ENCODE measurements at regions not wholly inside any gene's neighbourhood (a gene's known extent, or its start where the extent isn't known, plus 50 kb on each side); places are given as distances from the start of the nearest gene placed in this dataset.
"Not testable (repeated sequence)": the region's sequence is repeated elsewhere in the genome, so short reads cannot be mapped to it uniquely, and the experiment has no call there.

- H3K9me3 ChIP-seq; DNase-seq; H3K27ac ChIP-seq; H3K4me3 ChIP-seq; H3K36me3 ChIP-seq; H3K4me1 ChIP-seq; intact Hi-C loops (cut with DNase I); H3K27me3 ChIP-seq: not testable (repeated sequence)
- 78 to 85% methylated on average over 3 to 4 of the region's 4 CpGs for WGBS, 2 donors
Measured at GRCh38 chr4:9009792-9010191, 138.2 kb upstream of the HMX1 start.

- 78 to 100% methylated on average over 1 of the region's 4 CpGs for WGBS, 2 donors
- H3K36me3 ChIP-seq; H3K9me3 ChIP-seq; H3K4me3 ChIP-seq; H3K4me1 ChIP-seq; DNase-seq; H3K27me3 ChIP-seq; intact Hi-C loops (cut with DNase I); H3K27ac ChIP-seq: not testable (repeated sequence)
Measured at GRCh38 chr4:9008407-9008806, 136.8 kb upstream of the HMX1 start.

- H3K4me1 ChIP-seq; H3K9me3 ChIP-seq; H3K36me3 ChIP-seq; intact Hi-C loops (cut with DNase I); H3K27ac ChIP-seq; DNase-seq: not testable (repeated sequence)
- Histone ChIP-seq H3K4me3 (peak overlapping the region in 3 of 4 donors; percentile 31 to 63 (median 34)), H3K27me3 (peaks cover 0 to 38% (median 0%) of the 10 kb centered on the region in 4 donors)
- 29% methylated on average over 5 of the region's 28 CpGs; no CpG with 5 or more reads in 1 of the 2 donors for WGBS, 2 donors
Measured at GRCh38 chr4:9001153-9001552, 129.5 kb upstream of the HMX1 start.

GRCh38 chr4:9000505-9001001, 128.9 kb upstream of the HMX1 start:
- DNase-seq; H3K27ac ChIP-seq; H3K36me3 ChIP-seq; intact Hi-C loops (cut with DNase I); H3K9me3 ChIP-seq; H3K4me1 ChIP-seq: not testable (repeated sequence)
- Histone ChIP-seq H3K4me3 (peak overlapping the region in 3 of 4 donors; percentile 31 to 63 (median 34)), H3K27me3 (peaks cover 0 to 38% (median 0%) of the 10 kb centered on the region in 4 donors)
- TF ChIP-seq CTCF (IDR thresholded peaks at IDR 0.05), result peak; percentile 65 to 92 (median 85)
- 0% methylated on average over 5 of the region's 52 CpGs; no CpG with 5 or more reads in 1 of the 2 donors for WGBS, 2 donors

- H3K27me3 ChIP-seq; H3K4me3 ChIP-seq; H3K36me3 ChIP-seq; H3K4me1 ChIP-seq; H3K9me3 ChIP-seq; H3K27ac ChIP-seq; DNase-seq; intact Hi-C loops (cut with DNase I): not testable (repeated sequence)
- WGBS, 2 donors, result 29 to 100% methylated on average over 1 of the region's 15 CpGs
Measured at GRCh38 chr4:8992981-8993380, 121.3 kb upstream of the HMX1 start.

GRCh38 chr4:8991449-8991848, 119.8 kb upstream of the HMX1 start:
- H3K27ac ChIP-seq; H3K4me3 ChIP-seq; H3K27me3 ChIP-seq; H3K9me3 ChIP-seq; H3K36me3 ChIP-seq; H3K4me1 ChIP-seq; DNase-seq; intact Hi-C loops (cut with DNase I): not testable (repeated sequence)

- H3K36me3 ChIP-seq; H3K27me3 ChIP-seq; H3K27ac ChIP-seq; intact Hi-C loops (cut with DNase I); DNase-seq; H3K9me3 ChIP-seq; H3K4me1 ChIP-seq; H3K4me3 ChIP-seq: not testable (repeated sequence)
- 93% methylated on average over 2 of the region's 18 CpGs; no CpG with 5 or more reads in 1 of the 2 donors for WGBS, 2 donors
Measured at GRCh38 chr4:8990341-8990740, 118.7 kb upstream of the HMX1 start.

- 93 to 98% methylated on average over 9 to 15 of the region's 15 CpGs for WGBS, 2 donors
- DNase-seq; H3K27me3 ChIP-seq; H3K9me3 ChIP-seq; intact Hi-C loops (cut with DNase I); H3K36me3 ChIP-seq; H3K4me1 ChIP-seq; H3K27ac ChIP-seq; H3K4me3 ChIP-seq: not testable (repeated sequence)
Measured at GRCh38 chr4:8985786-8986185, 114.1 kb upstream of the HMX1 start.

- H3K4me3 ChIP-seq; H3K27ac ChIP-seq; H3K4me1 ChIP-seq; H3K27me3 ChIP-seq; H3K36me3 ChIP-seq; intact Hi-C loops (cut with DNase I); DNase-seq; H3K9me3 ChIP-seq: not testable (repeated sequence)
- 56% methylated on average over 3 of the region's 11 CpGs; no CpG with 5 or more reads in 1 of the 2 donors for WGBS, 2 donors
Measured at GRCh38 chr4:8984641-8985040, 113.0 kb upstream of the HMX1 start.

GRCh38 chr4:8983921-8984320, 112.3 kb upstream of the HMX1 start:
- H3K27ac ChIP-seq; H3K36me3 ChIP-seq; DNase-seq; H3K9me3 ChIP-seq; intact Hi-C loops (cut with DNase I); H3K27me3 ChIP-seq; H3K4me3 ChIP-seq; H3K4me1 ChIP-seq: not testable (repeated sequence)
- 85 to 90% methylated on average over 2 to 6 of the region's 12 CpGs for WGBS, 2 donors

- DNase-seq; H3K4me1 ChIP-seq; H3K27me3 ChIP-seq; H3K4me3 ChIP-seq; H3K36me3 ChIP-seq; H3K27ac ChIP-seq; H3K9me3 ChIP-seq; intact Hi-C loops (cut with DNase I): not testable (repeated sequence)
- WGBS, 2 donors, result 60 to 96% methylated on average over 5 to 23 of the region's 24 CpGs
Measured at GRCh38 chr4:8976466-8977128, 105.0 kb upstream of the HMX1 start.

GRCh38 chr4:8972635-8973034, 101.0 kb upstream of the HMX1 start:
- intact Hi-C loops (cut with DNase I); H3K36me3 ChIP-seq; H3K27me3 ChIP-seq; H3K4me3 ChIP-seq; H3K4me1 ChIP-seq; H3K9me3 ChIP-seq; H3K27ac ChIP-seq; DNase-seq: not testable (repeated sequence)
- WGBS, 2 donors, result 88% methylated on average over 7 of the region's 7 CpGs

GRCh38 chr4:8965896-8966295, 94.3 kb upstream of the HMX1 start:
- H3K4me3 ChIP-seq; H3K27ac ChIP-seq; intact Hi-C loops (cut with DNase I); DNase-seq; H3K9me3 ChIP-seq; H3K36me3 ChIP-seq: not testable (repeated sequence)
- H3K27me3 ChIP-seq, result peaks cover 0 to 40% (median 0%) of the 10 kb centered on the region in 4 donors
- 95 to 100% methylated on average over 2 of the region's 15 CpGs for WGBS, 2 donors
- H3K4me1 ChIP-seq, result peaks cover 0 to 15% (median 4%) of the 10 kb centered on the region in 3 donors

Data from esophagus squamous epithelium (tissue), 5 donors.